Hippocampal formation (tissue), 2 donors: ENCODE measurements at regions not wholly inside any gene's neighbourhood (a gene's known extent, or its start where the extent isn't known, plus 50 kb on each side); places are given as distances from the start of the nearest gene placed in this dataset.
"Not testable (repeated sequence)": the region's sequence is repeated elsewhere in the genome, so short reads cannot be mapped to it uniquely, and the experiment has no call there.

Experiments
- DNase-seq, 2 donors: peaks; one replicate each; lab custom pipeline; 2025; lab: John Stamatoyannopoulos, UW

DNA sequence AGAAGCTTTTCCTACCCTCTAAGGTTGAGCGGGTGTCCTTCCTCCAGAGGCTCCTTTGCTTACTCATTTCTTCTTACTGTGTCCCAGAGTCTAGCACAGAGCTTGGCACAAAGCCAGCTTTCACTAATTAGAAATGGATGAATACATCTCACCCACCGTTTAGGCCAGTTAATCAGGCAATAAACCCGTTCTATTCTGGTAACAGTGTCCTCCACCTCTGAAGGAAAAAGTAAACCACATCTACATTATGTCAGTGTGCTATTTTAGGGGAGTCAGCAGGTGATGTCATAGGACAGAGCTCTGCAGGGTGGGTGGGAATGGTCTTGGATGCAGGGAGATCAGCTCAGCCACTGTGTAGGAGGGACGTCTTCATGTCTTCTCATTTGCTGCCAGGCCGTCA lies 109.2 kb downstream of the OSTF1 start:
- DNase-seq, result no peak

DNA sequence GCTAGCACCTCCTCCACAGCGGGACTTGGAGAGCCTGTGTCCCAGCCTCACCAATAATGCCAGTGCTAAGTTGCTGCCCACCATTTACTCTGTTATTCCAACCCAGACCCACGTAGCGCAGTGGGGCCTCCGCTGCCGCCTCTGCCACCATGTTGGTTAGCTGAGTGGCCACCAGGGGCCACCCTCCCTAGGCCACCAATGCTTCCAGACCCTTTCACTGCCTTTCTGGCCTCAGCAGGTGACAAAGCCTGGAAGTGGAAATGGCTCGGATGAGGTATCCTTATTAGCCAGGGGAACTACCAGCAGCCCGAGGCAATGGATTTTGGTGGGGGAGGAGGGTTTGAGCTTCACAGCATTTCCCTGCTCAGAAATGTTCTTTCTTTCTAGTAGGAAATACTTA lies 110.1 kb downstream of the OSTF1 start:
- no peak for DNase-seq

DNA sequence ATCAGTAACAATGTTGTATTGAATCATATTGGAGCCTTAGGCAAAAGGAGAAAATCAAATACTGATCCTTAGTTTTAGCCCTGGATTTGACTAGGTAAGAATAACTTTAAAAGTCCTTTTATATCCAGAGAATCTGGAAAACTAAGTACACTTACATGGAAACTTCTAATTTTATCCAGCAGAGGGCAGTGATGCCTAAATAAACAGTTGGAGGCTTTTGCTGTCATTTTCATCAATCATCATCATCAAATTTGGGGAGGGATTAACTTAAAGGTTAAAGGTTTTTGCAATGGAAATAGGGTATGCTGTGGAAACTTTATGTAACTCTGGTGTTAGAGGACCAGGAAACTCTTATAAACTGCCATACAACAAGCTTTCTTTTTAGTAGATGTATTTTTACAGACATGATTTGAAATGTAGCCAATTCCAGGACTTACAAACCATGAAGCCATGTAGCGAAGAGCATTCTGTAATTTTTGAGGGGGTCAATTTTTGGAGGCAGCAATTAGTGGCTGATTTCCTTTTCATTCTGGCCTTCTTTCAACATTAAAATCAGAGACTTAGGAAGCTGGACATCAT lies 112.7 kb downstream of the OSTF1 start:
- DNase-seq, result peak in 1 of 2 donors; percentile 34

DNA sequence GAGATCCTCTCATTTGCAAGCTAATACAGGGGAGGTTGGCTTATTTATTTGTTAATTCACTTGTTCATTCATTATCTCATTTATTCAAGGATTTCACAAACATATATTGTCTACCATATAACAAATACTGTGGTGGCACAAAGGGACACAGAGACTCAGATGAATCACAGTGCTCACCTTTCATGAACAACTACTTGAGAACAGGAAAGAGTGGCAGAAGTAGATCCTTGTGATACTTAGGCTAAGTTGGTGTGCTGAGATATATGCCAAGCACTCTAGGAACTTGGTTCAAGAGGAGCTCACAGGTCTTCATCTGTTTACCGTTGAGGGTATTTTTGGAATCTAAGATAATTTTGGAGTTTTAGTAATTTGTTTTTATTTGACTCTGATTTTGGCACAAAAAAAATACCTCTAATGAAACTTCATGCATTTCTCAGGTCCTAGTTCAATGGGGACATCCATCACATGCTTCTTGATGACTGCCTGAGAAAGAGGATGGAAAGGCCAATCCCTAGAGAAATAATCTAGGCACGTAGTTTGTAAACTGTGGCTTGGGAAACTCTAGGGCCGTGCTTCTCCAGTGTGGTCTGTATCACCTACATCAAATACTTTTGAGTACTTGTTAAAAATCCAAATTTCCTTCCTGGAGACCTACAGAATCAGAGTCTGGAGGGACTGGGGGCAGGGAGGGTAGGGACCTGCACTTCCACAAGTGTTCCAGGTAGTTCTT lies 113.3 kb downstream of the OSTF1 start:
- no peak for DNase-seq

DNA sequence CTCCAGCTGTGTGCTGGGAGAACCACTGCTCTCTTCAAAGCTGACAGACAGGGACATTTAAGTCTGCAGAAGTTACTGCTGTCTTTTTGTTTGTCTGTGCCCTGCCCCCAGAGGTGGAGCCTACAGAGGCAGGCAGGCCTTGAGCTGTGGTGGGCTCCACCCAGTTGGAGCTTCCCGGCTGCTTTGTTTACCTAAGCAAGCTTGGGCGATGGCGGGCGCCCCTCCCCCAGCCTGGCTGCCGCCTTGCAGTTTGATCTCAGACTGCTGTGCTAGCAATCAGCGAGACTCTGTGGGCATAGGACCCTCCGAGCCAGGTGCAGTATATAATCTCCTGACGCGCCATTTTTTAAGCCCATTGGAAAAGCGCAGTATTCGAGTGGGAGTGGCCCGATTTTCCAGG lies 119.7 kb downstream of the OSTF1 start:
- not testable (repeated sequence) for DNase-seq

DNA sequence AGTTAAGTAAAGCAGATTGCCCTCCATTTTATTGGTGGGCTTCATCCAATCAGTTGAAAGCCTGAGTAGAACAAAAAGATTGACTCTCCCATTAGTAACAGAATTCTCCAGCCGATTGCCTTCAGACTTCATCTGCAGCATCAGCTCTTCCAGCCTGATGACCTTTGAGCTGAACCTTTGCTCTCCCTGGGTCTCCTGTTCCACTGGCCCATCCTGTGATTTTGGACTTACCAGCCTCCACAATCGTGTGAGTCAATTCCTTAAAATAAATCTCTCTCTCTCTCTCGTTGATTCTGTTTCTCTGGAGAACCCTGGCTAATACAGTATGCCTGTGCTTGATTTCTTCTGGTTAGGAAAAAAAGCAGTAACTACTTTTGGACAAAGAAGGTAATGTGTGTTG lies 121.9 kb downstream of the OSTF1 start:
- no peak for DNase-seq

DNA sequence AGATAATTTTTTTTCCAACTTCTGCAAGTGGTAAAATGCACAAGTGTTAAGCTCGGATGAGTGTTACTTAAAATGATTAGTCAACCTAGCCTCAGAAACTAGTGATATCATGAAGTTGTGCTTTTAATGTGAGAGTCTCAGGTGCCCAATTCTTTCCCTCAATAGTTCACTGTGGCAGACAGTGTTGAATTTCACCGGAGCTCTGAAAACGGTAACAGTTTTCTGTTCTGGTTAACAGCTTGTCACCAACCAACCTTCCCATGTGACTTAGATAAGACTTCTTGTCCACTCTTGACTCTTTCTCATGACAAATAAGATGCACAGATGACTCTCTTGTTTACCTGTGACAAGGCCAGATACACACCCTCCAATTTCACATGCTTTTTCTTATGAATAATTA lies 125.5 kb downstream of the OSTF1 start:
- no peak for DNase-seq

DNA sequence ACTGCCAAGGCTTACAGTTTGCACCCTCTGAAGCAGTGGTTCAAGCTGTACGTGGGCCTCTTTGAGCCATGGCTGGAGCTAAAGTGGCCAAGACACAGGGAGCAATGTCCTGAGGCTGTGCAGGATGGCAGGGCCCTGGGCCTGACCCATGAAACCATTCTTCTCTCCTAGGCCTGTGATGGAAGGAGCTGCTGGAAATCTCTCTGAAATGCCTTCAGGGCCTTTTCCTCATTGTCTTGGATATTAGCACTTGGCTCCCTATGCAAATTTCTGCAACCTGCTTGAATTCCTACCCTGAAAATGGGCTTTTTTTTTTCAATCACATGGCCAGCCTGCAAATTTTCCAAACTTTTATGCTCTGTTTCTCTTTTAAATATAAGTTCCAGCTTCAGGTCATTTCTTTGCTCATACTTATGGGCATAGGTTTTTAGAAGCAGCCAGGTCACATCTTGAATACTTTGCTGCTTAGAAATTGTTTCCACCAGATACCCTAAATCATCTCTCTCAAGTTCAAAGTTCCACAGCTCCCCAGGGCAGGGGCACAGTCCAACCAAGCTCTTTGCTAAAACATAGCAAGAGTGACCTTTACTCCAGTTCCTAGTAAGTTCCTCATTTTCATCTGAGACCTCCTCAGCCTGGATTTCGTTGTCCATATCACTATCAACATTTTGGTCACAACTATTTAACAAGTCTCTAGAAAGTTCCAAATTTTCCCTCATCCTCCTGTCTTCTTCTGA lies 138.3 kb downstream of the OSTF1 start:
- no peak for DNase-seq

DNA sequence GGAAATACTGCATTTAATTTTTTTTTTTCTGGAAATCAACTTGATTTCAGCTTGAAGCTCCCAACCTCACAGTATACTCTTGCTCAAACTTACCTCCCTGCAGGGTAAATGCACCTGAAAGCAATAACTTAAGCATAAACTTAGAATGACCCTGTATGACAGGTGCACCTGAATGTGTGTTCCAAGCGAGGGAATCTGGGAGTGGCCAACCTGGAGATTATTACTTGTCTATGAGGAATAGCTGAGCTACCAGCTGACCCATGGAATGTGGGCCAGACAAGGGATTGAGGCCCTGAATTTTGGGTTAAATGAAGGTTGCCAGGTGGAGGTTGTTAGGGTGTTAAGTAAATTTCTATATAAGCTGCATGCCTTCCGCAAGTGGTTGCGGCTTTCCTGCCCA lies 140.6 kb downstream of the OSTF1 start:
- no peak for DNase-seq

DNA sequence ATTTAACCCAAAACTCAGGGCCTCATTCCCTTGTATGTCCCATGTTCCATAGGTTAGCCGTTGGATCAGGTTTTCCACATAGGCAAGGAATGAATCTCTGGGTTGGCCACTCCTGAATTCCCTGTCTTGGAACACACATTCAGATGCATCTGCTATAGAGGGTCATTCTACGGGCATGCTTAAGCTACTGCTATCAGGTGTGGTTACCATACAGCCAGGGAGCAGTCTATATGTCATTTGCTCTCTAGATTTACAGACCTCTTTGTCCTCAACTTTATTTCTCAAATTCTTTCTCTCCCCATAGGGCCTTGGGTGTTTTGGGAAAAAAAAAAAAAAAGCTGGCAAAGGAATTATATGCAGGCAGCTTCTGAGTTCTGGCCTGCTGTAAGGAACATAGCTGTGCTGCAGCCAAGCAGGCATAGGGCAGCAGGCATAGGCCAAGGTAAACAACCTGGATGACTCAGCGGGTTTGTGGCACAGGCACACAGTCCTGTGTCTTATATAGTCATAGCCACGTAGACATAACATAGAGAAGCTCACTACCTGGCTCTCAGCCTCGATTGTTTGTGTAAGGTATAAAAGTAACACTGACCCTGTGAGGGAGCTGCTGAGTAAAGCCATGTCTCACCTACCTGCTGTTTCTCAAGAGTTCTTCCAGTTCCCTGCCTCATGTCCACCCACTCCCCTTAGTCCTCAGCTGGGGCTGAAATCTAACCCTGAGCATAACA lies 141.5 kb downstream of the OSTF1 start:
- DNase-seq, result no peak

DNA sequence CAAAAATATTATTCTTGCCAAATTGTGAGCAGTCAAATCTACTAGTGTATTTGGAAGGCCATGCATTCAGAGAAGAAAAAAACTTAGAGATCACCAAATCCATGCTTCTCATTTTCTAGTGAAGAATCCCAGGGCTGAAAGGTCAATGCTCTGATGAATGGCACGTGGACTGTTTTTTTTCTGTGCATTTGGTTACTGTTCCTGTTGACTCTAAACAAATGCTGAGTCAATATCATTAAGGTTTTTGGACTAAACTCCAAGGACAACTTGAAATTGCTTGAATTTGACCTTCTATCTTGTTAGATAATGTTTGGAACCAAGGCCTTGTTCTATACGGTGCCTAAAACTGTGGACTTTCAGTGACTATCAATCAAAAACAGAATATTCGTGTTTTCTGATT lies 142.2 kb downstream of the OSTF1 start:
- no peak for DNase-seq

DNA sequence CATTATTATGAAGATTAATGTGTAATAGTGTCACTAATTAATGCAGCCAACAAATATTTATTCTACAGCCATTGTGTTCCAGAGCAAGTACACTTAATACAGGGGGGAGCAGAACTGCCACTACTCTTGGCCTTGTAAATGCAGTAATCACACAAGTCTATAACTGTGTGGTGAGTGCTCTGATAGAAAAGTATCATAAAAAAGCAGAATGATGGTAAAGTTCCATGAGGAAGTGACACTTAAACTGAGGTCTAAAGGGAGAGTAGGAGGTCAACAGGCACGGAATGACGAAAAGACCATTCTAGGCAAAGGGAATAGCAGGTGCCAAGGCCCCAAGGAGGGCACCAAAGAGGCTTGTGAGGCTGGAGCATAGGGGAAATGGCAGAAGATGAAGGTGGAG lies 142.9 kb downstream of the OSTF1 start:
- no peak for DNase-seq

DNA sequence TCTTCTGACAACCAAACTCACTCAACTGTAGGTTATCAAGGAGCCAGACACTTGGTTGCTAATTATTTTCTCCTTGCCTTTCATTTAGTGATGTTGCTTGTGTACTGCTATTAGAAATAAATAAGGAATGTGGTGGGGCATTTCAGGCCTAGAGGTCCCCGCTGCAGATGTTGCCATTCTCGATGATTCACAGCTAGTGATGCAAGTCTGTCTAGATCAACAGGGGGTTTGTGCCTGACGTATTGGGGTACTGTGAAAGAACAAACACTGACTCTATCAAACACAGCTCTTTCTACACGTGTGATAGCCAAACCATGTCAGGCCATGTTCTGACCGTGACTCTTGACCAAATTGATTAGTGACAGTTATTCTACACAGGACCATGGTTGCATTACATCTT lies 144.7 kb downstream of the OSTF1 start:
- DNase-seq, result no peak

DNA sequence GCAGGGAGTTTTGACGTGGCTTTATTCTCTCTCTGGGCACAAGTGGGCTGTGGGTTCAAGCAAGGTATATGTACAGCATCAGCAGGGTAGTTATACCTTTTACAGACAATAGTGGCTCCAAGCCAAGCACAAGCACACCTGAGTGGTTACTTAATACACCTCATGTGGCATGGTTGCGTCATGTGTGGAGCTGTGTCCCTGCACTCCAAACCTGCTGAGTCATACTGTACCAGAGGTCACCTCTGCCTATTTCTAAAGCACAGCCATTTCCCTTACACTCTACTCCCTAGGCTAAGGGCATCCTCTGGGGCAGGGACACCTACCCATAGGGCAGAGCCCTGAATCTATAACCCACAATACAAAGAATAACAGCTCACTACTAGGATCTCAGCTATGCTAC lies 147.3 kb downstream of the OSTF1 start:
- DNase-seq, result no peak

DNA sequence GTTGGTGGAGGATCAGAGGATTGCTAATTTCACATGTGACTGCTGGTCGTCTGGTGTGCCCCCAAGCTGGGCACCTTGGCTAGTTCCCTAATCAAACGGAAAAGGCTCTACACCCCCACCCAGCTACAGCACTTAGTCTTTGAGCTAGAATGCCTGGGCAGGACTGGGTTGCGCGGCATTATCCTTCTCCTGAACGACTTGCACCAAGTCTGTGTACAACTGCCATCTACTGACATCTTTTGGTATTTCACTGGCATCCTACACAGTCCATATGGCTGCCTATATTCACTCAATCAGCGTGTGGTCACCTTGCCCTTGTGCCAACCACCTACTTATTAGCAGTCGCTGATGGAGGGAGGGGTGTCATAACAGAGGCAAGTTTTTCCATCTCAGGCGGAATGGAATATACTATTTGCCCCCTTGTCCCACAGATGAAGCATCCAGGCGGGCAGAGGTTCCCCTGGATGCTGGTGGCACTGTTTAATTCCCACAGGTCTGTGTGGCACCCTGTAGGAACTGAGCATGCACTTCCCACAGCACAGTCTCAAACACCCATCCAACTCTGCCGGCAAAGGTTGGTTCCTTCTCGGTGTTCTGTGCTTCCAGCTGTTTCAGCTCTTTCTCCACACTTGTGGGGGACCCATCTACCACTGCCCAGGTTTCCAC lies 150.1 kb downstream of the OSTF1 start:
- peak; percentile 9 to 11 for DNase-seq

DNA sequence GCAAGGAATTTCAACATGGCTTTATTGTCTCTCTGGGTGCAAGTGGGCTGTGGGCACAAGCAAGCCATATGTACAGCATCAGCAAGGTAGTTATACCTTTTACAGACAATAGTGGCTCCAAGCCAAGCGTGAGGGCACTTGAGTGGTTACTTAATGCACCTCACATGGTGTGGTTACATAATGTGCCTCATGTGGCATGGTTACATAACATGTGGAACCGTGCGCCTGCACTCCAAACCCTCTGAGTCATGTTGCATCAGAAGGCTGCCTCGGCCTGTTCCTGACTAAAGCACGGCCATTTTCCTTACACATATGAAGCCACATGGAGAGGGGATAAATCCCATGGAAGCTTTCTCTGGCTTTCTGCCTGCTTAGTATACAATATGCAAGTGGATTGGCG lies 150.9 kb downstream of the OSTF1 start:
- no peak for DNase-seq

DNA sequence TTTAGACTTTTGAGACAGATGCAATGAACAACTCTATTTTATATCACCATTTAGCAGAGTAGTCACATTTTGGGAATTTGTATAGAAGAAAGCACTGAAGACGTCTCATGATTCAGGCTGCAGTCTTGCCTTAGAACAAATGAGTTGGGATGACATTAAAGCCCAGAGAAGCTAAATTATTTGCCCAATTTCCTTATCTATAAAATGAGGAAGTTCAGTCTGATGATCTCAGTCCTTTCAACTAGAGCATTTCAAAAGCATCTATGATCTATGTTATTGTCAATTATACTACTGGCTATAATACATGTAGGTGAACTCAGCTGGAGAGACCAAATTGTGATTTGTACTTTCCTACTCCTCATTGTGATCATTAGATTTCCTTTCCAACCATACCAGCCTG lies 154.1 kb downstream of the OSTF1 start:
- DNase-seq, result no peak

DNA sequence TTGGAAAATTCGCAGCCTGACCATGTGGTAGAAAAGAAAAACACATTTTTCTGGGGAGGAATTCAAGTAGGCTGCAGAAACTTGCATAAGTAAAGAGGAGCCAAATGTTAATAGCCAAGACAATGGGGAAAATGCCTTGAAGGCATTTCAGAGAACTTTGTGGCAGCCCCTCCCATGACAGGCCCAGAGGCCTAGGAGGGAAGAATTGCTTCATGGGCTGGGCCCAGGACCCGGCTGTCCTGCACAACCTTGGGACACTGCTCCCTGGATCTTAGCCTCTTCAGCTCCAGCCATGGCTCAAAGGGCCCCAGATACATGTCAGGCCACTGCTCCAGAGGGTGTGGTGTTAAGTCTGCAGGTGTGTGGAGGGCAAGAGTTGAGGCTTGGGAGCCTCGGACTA lies 158.6 kb downstream of the OSTF1 start:
- DNase-seq, result no peak

DNA sequence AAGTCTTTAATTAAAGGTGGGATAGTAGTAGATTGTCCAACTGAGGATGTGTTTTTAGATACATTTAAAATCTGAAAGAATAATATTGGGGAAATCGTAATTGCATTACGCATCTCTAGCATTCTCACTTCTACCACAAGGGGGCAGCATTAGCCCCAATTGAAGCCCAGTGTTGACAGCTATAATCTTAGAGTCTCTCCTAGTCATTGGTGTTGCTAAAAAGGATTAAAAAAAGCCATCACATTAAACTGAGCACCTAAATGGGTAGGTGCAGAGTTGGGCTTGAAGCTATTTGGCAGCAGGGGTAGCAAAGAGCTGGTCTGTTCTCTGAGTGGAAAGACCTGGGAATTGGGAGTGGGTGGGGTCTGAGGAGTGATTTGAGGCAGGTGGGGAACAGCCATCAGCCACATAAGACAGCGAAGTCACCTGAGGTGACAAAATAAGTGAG lies 177.2 kb downstream of the OSTF1 start:
- peak; percentile 8 to 41 for DNase-seq

DNA sequence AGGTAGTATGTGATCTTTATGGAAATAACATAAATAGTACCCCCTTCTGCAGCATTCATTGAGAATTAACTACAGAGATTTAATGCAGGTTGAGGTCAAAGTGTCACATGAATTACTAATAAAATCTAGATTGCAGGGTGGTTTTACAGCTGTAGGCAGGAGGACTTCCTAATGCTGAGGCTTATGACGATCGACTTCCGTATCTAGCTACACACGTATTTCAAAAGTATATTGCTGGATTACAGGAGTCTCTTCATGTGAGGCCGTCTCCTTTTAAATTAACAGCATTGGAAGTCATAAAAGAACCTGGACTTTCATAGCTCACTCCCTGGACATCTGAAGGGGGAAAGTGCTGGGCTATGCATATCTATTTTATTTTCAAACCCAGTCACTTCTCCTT lies 180.9 kb downstream of the OSTF1 start:
- no peak for DNase-seq

DNA sequence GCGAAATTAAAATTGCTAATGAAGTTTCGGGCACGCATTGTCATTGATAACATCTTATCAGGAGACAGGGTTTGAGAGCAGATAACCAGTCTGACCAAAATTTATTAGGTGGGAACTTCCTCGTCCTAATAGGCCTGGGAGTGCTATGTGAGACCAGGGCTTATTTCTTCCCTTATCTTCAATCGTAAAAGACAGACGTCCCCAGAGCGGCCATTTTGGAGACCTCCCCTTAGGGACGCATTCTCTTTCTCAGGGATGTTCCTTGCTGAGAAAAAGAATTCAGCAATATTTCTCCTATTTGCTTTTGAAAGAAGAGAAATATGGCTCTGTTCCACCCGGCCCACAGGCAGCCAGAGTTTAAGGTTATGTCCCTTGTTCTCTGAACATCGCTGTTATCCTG lies 184.7 kb downstream of the OSTF1 start:
- DNase-seq, result not testable (repeated sequence)

DNA sequence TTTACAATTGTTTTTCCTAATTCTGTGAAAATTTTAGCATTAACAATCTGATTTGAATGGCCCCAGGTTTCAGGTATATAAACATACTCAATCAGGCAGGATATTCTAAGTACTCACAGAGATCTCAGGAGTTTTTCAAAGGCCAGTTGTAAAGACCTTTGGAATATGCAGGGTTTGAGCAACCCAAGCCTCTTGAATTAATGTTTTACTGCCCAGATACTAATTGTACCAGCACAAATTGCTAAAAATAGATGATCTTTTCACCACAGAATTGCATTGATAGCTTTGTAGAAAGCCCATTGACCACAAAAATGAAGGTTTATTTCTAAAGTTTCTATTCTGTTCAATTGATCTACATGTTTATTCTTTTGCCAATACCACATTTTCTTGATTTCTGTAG lies 186.5 kb downstream of the OSTF1 start:
- no peak for DNase-seq
